ENCODE measurements at regions not wholly inside any gene's neighbourhood (a gene's known extent, or its start where the extent isn't known, plus 50 kb on each side); places are given as distances from the start of the nearest gene placed in this dataset.
"Not testable (repeated sequence)": the region's sequence is repeated elsewhere in the genome, so short reads cannot be mapped to it uniquely, and the experiment has no call there.

DNA sequence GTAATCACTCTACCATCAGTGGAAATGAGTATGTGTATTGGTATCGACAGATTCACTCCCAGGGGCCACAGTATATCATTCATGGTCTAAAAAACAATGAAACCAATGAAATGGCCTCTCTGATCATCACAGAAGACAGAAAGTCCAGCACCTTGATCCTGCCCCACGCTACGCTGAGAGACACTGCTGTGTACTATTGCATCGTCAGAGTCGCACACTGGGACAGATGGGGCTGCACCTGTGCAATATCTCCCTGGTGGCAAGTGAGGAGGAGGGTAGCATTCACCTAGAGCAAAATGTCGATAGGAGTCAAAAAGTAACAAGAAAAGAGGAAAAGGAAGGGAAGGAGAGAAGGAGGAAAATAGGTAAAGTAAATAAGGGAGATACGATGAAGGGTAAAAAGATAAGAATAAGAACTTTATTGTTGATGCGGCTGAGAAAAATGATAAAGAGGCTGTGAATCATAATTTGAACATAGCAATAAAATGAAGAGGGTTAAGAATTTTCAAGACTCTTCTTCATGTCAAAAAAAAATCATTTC is 450.5 kb upstream of the OR4E1 start:
- DNase-seq (ENCODE audit: extremely low read depth, low read depth, low spot score): no peak

DNA sequence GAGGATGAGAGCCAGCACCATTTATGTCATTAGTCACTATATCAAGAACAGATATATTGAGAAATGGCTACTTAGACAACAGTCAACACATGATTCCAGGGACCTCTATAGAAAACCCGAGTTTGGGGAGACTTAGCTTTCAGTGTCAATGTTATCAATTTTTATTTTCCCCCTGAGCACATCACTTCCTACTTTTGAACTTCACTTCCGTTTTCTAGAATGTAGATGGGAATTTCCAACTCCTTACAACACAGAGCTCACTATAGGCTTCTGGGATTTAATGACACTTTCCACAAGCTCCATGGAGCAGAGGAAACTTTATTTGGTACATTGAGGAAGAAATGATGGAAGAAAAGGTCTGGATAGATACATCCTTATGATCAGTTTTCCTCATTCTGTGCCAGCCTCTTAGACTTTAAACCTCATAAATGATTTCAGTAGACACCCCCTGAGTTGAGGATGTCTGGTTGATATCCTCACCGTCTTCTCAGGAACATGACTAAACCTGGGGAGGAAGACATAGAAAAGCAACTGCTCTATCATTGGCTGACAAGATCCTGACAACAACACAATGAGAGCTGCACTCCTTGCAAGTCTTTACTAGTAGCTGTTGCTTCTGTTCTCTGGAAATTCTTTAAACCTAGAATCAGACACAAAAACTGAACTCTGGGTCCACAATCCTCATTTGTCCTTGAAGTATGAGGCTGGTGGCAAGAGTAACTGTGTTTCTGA is 449.4 kb upstream of the OR4E1 start:
- DNase-seq (ENCODE audit: extremely low read depth, low read depth, low spot score): no peak

DNA sequence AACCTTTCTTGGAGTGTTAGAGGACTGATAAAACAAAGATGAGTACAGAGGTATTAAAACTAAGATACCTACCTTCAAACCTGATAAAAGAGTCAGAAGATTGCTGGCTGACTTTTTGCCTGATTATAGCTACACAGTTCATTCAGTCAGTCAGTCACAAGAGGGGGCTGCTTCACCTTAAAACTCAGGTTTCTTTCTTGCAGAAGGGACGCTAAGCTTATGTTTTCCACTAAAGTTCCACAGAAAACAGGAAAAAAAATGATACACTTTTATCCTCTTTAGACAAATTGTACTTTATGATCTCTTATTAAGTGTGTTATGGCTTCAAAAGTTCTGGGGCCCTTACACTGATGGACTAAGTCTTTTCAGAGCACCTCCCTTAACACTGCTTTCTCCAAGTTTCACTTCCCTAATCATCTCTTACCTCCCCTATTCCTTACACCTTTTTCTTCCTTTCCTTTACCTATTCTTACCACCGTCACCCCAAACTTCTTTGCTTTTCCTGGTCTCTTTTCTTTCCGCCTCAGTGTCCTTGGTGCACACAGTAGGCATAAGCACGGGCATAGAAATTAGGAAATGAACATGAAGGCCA is 448.7 kb upstream of the OR4E1 start:
- no peak for DNase-seq (ENCODE audit: extremely low read depth, low read depth, low spot score)

DNA sequence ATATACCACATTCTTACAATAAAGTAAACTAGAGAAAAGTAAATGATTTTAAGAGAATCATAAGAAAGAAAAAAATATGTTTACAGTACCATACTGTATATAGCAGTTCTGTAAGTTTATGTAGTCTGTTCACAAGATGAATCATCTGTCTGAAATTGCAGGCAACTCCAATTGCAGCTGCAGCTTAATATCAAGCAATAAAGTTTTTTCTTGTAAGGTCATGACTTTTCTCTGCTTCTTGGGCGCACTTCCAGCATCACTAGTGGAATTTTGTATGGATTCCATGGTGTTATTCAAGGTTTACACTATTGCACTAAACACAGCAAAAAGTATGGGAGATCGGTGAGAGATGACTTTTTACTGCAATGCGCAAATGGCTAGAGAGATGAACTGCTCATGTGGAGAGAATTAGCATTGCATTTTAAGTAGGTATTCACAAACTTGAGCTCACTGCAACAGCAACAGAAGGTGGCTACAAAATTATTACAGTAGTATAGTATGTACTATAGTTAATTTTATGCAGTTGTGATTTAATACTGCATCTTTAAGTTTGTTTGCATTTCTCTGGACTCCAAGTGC is 445.4 kb upstream of the OR4E1 start:
- DNase-seq (ENCODE audit: extremely low read depth, low read depth, low spot score): no peak

DNA sequence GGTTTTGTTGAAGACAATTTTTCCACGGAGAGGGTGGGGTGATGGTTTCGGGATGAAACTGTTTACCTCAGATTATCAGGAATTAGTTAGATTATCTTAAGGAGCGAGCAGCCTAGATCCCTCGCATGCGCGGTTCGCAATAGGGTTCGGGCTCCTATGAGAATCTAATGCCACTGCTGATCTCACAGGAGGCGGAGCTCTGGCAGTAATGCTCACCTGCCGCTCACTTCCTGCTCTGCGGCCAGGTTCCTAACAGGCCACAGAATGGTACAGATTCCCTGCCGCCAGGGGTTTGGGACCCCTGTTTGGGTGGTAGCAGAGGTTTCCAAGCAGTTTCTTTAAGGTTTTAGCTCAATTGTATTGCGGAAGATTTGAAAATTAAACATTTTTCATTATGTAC is 439.8 kb upstream of the OR4E1 start:
- DNase-seq (ENCODE audit: extremely low read depth, low read depth, low spot score): no peak

DNA sequence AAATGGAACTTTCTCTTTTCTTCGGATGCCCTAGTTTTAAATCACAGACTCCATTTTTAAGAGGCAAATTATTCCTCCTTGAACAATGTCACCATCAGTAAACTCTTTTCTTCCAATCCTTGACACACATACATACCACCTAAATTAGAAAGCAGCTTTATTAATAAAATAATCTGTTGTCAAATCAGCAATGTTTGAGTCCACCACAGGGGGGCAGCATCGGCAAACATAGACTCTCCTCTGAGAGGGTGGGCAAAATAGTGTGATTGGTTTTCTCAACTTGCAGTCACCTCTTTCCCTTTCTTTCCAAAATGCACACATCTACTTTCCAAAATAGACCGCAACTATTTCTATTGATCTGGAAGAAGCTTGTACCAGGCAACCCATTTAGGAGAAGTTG is 438.4 kb upstream of the OR4E1 start:
- no peak for DNase-seq (ENCODE audit: extremely low read depth, low read depth, low spot score)

DNA sequence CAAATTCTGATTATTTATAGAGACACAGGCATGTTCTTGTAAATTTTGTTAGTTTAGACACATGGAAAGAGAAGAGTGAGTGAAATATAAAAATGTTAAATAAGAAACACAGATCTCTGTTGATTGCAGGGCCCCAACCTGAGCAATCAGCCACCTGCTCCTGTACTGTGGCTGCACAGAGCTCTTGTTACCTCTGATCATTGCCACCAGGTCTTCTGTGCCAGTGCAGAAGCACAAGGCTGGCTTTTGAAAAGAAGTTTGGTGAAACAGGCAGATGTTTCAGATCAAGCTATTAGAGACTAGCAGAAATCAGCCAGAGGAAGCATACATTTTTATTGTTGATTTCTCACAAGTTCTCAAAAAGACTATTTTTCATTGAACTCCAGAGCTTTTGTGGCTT is 434.1 kb upstream of the OR4E1 start:
- no peak for DNase-seq (ENCODE audit: extremely low read depth, low read depth, low spot score)

DNA sequence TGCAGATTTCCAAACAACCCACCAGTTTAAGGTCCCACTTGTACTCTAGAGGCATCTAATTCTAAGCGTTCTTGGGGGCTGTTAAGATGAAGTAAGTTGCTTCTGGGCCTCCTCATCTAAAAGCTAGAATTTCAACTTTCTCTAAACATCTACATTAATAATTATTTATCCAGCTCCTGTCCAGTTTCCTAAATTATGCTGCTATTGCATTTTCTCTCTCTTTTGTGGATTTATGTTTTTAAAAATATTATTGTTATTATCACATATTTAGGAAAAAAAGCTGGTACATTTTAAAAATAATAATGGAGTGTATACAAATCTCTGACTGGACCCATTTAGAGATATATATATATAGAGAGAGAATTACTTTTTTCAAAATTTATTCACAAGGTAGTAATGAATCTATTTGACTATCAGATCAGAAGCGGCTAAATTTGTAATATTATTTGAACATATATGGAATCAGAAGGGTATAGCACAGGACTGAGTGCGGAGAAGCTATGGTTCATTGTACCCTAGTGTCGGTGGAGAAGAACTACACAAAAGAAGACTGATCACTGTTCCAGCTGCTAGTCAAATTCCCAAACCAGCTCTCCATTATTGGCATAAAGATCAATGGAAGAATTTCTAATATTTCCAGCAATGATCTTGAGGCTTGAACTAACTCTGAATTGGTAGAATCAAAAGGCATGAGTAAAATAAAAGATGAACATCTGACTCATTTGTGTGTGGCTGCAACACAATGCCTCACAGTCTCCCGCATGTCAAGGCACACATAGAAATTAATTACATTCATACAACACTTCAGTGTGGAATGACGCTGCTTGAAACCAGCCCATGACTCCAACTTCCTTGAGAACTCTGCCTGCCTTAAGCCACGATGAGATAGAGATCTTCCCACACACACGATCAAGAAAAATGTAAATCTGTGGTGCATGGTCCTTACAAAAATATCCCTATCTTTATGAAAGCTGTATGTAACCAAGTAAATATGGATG is 433.4 kb upstream of the OR4E1 start:
- no peak for DNase-seq (ENCODE audit: extremely low read depth, low read depth, low spot score)

DNA sequence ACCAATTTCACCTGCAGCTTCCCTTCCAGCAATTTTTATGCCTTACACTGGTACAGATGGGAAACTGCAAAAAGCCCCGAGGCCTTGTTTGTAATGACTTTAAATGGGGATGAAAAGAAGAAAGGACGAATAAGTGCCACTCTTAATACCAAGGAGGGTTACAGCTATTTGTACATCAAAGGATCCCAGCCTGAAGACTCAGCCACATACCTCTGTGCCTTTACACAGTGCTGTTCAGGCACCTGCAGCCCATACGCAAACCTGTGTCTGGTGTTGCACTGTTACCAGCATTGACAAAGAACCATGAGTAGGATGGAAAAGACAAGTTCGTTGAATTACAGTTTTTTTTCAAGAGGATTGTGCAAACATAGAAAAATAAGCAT is 432.0 kb upstream of the OR4E1 start:
- DNase-seq (ENCODE audit: extremely low read depth, low read depth, low spot score): no peak

DNA sequence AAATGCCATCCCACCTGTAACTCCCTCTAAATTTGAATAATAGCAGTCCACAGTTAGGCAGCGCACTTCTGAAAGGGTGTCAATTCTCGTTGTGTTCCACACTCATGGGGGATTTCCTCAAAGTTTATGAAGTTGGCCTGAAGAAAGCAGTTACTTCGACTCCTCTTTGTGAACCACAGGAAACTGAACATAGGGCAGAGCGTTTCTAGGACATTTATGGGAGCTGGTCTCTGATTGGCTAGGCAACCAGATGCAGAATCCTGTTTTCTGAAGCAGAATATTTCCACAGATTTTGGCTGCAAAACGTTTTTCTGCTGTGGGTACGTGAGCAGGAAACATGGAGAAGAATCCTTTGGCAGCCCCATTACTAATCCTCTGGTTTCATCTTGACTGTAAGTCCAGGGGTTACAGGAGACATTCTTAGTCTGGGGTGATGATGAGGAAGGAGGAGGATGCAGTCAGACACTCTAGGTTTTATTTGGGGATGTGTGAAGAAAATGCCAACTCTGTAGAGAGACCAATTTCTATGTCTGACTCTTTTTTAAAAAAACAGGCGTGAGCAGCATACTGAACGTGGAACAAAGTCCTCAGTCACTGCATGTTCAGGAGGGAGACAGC is 431.5 kb upstream of the OR4E1 start:
- DNase-seq (ENCODE audit: extremely low read depth, low read depth, low spot score): no peak

DNA sequence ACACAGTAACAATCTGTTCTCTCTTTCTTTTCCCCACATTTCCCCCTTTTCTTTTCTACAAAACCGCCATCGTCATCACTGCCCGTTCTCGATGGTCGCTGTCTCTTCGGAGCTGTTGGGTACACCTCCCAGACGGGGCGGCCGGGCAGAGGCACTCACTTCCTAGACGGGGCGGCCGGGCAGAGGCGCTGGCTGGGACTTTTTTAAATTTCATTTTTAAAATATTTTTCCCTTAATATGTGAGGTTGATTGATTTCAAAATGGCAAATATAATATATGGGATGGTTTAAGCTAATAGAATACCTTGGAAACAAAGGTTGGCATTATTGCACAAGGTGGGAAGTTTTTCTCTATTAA is 427.1 kb upstream of the OR4E1 start:
- DNase-seq (ENCODE audit: extremely low read depth, low read depth, low spot score): not testable (repeated sequence)

DNA sequence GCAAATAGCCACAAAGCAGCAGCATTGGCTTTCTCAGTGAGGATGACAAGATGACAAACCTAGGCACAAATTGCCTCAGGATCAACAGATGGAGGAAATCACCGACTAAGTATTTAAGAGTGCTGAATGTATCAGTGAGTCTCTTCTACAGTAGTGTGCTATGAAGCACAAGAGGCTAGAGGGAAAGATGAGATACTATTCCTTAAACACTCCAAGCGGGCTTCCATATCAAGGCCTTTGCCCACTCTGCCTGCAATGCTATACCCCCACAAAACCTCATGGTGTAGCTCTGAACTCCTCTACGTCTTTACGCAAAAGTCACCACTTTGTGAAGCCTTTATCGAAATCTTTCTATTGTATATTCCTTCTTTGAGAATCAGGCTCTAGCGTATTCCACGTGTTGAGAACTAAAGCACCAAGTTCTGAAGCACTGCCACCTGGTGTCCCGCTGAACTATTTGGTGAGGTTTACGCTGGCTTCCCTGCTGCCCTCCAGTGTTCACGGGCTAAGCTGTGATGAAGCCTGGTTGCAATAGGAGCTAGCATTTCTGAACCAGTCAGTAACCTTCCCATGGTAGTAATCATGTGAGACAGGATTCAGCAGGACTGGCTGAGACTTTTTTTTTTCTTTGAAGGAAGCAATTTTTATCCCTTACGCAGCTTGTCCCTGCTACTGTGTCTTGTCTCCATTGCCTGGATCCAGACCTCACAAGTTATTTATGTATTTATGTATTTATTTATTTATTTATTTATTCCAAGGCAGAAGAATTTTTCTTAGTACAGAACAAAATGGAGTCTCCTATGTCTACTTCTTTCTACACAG is 426.5 kb upstream of the OR4E1 start:
- DNase-seq (ENCODE audit: extremely low read depth, low read depth, low spot score): peak; percentile 67

DNA sequence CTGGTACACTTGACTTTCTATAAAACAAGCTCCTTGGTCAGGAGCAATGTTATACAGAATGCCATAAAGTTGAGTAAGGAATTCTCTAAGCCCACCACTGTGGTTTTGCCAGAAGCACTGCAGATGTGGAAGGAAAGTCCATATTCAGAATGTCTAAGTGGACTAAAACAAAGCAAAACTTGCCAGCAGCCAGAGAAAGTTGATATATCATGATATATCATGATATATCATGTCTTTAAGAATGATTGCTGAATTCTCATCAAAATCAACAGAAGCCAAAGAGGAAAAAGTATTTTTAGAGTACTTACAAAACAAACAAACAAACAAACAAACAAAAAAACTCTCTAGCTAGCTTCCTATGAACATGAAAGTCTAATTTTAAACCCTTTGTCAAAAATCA is 424.8 kb upstream of the OR4E1 start:
- no peak for DNase-seq (ENCODE audit: extremely low read depth, low read depth, low spot score)

DNA sequence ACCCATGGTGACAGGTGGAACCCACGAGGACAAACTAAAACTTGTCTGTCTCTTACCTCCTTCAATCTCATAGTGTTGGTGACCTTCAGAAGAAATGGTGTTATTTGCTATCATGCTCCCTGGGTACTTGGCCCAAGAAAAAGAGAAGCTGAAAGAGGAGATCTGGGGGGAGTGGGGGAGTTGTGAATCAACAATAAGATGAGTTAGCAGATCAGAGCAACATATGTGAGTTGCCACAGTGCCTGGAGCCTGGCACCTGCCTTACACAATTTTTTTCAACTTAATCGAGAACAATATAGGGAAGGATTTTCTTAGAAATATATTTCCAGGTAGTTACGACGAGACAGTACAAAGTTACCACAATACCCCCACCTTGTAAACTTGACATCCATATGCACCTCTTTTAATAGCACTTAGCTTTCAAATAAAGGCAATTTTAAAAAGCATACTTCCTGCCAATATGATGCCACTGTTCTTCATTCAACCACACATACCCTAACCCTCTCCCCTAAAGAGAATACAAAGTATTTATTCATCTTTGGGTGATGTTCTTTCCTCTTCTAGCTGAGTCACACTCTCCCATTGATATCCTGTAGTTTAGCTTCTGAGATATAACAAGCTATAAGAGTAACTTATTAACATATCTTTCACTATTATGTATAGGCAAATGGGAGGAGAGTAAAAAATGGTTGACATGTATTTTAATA is 424.1 kb upstream of the OR4E1 start:
- no peak for DNase-seq (ENCODE audit: extremely low read depth, low read depth, low spot score)

DNA sequence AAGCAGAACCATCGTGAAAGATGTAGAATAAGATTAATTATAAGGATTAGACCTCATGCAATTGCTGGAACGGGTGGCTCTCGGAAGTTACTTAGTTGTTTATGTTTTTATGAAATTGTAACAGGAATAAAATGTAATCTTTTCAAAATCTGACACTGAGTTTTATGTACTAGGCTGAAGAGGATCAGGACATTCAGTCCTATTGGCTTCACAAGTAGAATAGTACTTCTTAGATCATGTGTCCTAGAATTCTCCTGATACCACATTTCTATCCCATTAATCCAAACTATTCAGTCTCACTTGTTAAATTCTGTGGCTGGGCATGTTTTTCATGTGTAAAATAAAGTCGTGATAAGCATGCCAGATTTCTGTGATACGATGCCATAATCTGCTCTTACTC is 423.5 kb upstream of the OR4E1 start:
- DNase-seq (ENCODE audit: extremely low read depth, low read depth, low spot score): no peak

DNA sequence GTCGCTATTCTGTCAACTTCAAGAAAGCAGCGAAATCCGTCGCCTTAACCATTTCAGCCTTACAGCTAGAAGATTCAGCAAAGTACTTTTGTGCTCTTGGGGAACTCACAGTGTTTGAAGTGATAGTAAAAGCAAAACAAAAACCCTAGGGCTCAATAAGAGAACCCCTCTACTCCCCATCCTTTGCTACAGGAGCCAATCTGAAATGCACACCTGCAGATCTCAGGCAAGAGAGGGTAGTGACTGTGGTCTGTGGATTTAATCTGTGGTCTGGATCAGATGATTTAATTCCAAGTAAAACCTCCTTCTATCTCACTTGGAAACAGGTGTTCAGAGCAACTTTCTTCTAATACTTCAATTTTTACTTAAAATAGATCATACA is 422.9 kb upstream of the OR4E1 start:
- no peak for DNase-seq (ENCODE audit: extremely low read depth, low read depth, low spot score)

DNA sequence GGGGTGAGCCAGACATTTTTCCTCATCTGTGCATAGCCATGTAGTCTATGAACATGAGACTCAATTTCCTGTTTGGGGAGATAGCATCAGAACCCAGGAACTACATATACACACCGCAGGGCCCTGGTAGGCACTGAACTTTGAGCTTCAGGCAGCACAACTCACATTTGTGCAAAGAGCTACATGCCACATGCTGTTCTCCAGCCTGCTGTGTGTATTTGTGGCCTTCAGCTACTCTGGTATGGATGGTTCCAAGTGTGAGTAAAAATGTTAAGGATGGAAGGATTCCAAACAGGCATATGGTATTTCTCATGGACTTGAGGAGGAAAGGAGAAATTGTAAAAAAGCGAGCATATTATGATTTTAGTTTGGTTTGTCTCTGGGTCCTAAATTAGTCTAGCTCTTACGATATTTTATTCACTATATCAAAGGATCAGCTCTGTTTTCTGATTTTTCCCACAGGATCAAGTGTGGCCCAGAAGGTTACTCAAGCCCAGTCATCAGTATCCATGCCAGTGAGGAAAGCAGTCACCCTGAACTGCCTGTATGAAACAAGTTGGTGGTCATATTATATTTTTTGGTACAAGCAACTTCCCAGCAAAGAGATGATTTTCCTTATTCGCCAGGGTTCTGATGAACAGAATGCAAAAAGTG is 422.4 kb upstream of the OR4E1 start:
- DNase-seq (ENCODE audit: extremely low read depth, low read depth, low spot score): no peak

DNA sequence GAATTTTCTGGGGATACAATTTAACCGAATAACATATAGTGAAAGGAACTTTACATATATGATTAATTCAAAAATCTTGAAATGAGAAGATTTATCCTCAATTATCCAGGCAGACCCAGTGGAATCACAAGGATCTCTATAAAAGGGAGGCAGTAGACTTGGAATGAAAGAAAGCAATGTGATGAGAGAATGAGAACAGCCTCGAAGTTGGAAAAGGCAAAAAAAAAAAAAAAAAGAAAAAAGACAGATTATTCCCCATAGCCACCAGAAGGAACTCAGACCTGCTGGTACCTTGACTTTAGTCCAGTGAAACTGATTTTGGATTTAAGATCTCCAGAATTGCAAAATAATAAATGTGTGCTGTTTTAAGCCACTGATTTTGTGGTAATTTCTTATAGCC is 416.3 kb upstream of the OR4E1 start:
- DNase-seq (ENCODE audit: extremely low read depth, low read depth, low spot score): no peak
